Liver (tissue), 3 donors: ENCODE measurements at regions not wholly inside any gene's neighbourhood (a gene's known extent, or its start where the extent isn't known, plus 50 kb on each side); places are given as distances from the start of the nearest gene placed in this dataset.

Source experiments
- EGR1 ChIP-seq, 2 donors: IDR thresholded peaks; 2 replicates each; pipeline ENCODE4 v1.6.1; 2016 to 2018; ENCODE audit warnings: antibody characterized with exemption in 2 of 2, low read depth in 2 of 2
- FOXA1 ChIP-seq: IDR thresholded peaks from 2 replicates; pipeline ENCODE4 v1.6.1; 2016; ENCODE audit warnings: antibody characterized with exemption
- GABPA ChIP-seq, 2 donors: IDR thresholded peaks in 1 of 2; conservative IDR thresholded peaks in 1 of 2; 2 replicates each; pipeline ENCODE4 v1.6.1; 2016; ENCODE audit warnings: antibody characterized with exemption in 2 of 2, mild to moderate bottlenecking in 1 of 2, moderate library complexity in 1 of 2
- HNF4A ChIP-seq, 2 donors: conservative IDR thresholded peaks; 2 replicates each; pipeline ENCODE4 v1.6.1; 2016; ENCODE audit warnings: antibody characterized with exemption in 2 of 2, mild to moderate bottlenecking in 2 of 2
- JUND ChIP-seq, 2 donors: IDR thresholded peaks; 2 replicates each; pipeline ENCODE4 v1.6.1; 2016; ENCODE audit warnings: antibody characterized with exemption in 2 of 2
- NR2F2 ChIP-seq: IDR thresholded peaks from 2 replicates; pipeline ENCODE4 v1.6.1; 2016; ENCODE audit warnings: antibody characterized with exemption
- RAD21 ChIP-seq, 2 donors: IDR thresholded peaks; 2 replicates each; pipeline ENCODE4 v1.6.1; 2016; ENCODE audit warnings: antibody characterized with exemption in 2 of 2, mild to moderate bottlenecking in 2 of 2
- SP1 ChIP-seq: IDR thresholded peaks from 2 replicates; pipeline ENCODE4 v1.6.1; 2018; ENCODE audit warnings: antibody characterized with exemption, mild to moderate bottlenecking
- TAF1 ChIP-seq: conservative IDR thresholded peaks from 2 replicates; pipeline ENCODE4 v1.6.1; 2016; ENCODE audit warnings: antibody characterized with exemption, mild to moderate bottlenecking
- YY1 ChIP-seq: IDR thresholded peaks from 2 replicates; pipeline ENCODE4 v1.6.1; 2016; ENCODE audit warnings: antibody characterized with exemption, mild to moderate bottlenecking
- TF ChIP-seq, protein P1 (sequence below): fragments of 150-350 bp; IDR thresholded peaks from 2 replicates; pipeline ENCODE4 v1.5.1; 2017; ENCODE audit warnings: improper control_type of control experiment, low read depth, low read length; ENCODE audit not compliant: missing input control
- TF ChIP-seq, protein P2 (sequence below): IDR thresholded peaks from 2 replicates; pipeline ENCODE4 v1.6.1; 2016; ENCODE audit warnings: antibody characterized with exemption
- TF ChIP-seq, protein P3 (sequence below): IDR thresholded peaks from 2 replicates; pipeline ENCODE4 v1.6.1; 2016; ENCODE audit warnings: antibody characterized with exemption
- TF ChIP-seq, protein P4 (sequence below): IDR thresholded peaks from 2 replicates; pipeline ENCODE4 v1.6.1; 2016; ENCODE audit warnings: antibody characterized with exemption, mild to moderate bottlenecking
- donor health status: healthy.
- donor health status: healthy.

DNA sequence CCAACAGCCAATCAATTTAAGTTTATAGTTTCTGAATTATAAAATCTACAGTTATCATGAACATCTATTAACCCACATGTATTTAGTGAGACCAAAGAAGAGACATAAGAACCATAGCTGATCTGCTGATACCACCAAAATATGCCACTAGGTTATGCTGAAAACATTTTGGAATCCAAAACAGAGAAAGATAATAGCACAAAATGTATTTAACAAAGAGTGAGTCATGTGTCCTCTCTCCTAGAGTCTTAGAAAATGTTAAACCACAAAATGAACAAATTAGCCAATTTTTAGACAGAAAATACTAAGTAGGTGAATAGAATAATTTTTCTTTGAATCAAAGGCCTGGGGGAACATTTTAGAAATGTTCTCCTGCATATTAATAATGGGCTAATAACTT lies 527.5 kb downstream of the GPAM start:
- TF ChIP-seq SP1 (no peak), FOXA1 (no peak), YY1 (no peak), GABPA (IDR thresholded peaks at IDR 0.05 in 1 of 2, conservative IDR thresholded peaks at IDR 0.05 in 1 of 2) (no peak), RAD21 (IDR thresholded peaks at IDR 0.05) (no peak), EGR1 (IDR thresholded peaks at IDR 0.05; ENCODE audit: low read depth in 2 of 2) (no peak), HNF4A (conservative IDR thresholded peaks at IDR 0.05) (no peak), JUND (IDR thresholded peaks at IDR 0.05) (no peak), NR2F2 (no peak), TAF1 (no peak)
- TF ChIP-seq, protein P1, sequence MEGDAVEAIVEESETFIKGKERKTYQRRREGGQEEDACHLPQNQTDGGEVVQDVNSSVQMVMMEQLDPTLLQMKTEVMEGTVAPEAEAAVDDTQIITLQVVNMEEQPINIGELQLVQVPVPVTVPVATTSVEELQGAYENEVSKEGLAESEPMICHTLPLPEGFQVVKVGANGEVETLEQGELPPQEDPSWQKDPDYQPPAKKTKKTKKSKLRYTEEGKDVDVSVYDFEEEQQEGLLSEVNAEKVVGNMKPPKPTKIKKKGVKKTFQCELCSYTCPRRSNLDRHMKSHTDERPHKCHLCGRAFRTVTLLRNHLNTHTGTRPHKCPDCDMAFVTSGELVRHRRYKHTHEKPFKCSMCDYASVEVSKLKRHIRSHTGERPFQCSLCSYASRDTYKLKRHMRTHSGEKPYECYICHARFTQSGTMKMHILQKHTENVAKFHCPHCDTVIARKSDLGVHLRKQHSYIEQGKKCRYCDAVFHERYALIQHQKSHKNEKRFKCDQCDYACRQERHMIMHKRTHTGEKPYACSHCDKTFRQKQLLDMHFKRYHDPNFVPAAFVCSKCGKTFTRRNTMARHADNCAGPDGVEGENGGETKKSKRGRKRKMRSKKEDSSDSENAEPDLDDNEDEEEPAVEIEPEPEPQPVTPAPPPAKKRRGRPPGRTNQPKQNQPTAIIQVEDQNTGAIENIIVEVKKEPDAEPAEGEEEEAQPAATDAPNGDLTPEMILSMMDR = no peak
- TF ChIP-seq, protein P2, sequence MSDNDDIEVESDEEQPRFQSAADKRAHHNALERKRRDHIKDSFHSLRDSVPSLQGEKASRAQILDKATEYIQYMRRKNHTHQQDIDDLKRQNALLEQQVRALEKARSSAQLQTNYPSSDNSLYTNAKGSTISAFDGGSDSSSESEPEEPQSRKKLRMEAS = no peak
- TF ChIP-seq, protein P3, sequence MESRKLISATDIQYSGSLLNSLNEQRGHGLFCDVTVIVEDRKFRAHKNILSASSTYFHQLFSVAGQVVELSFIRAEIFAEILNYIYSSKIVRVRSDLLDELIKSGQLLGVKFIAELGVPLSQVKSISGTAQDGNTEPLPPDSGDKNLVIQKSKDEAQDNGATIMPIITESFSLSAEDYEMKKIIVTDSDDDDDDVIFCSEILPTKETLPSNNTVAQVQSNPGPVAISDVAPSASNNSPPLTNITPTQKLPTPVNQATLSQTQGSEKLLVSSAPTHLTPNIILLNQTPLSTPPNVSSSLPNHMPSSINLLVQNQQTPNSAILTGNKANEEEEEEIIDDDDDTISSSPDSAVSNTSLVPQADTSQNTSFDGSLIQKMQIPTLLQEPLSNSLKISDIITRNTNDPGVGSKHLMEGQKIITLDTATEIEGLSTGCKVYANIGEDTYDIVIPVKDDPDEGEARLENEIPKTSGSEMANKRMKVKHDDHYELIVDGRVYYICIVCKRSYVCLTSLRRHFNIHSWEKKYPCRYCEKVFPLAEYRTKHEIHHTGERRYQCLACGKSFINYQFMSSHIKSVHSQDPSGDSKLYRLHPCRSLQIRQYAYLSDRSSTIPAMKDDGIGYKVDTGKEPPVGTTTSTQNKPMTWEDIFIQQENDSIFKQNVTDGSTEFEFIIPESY = no peak
- TF ChIP-seq, protein P4, sequence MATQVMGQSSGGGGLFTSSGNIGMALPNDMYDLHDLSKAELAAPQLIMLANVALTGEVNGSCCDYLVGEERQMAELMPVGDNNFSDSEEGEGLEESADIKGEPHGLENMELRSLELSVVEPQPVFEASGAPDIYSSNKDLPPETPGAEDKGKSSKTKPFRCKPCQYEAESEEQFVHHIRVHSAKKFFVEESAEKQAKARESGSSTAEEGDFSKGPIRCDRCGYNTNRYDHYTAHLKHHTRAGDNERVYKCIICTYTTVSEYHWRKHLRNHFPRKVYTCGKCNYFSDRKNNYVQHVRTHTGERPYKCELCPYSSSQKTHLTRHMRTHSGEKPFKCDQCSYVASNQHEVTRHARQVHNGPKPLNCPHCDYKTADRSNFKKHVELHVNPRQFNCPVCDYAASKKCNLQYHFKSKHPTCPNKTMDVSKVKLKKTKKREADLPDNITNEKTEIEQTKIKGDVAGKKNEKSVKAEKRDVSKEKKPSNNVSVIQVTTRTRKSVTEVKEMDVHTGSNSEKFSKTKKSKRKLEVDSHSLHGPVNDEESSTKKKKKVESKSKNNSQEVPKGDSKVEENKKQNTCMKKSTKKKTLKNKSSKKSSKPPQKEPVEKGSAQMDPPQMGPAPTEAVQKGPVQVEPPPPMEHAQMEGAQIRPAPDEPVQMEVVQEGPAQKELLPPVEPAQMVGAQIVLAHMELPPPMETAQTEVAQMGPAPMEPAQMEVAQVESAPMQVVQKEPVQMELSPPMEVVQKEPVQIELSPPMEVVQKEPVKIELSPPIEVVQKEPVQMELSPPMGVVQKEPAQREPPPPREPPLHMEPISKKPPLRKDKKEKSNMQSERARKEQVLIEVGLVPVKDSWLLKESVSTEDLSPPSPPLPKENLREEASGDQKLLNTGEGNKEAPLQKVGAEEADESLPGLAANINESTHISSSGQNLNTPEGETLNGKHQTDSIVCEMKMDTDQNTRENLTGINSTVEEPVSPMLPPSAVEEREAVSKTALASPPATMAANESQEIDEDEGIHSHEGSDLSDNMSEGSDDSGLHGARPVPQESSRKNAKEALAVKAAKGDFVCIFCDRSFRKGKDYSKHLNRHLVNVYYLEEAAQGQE = no peak
